H1 (cell line): ENCODE measurements at regions not wholly inside any gene's neighbourhood (a gene's known extent, or its start where the extent isn't known, plus 50 kb on each side); places are given as distances from the start of the nearest gene placed in this dataset.

Source experiments
- CTCF ChIA-PET: fragments of 300-600 bp; sonication (Branson Sonifier 250); formaldehyde crosslinking; loops from one replicate; lab custom pipeline; 2021; ENCODE audit not compliant: partially characterized antibody; lab: Charles Lee
- POLR2A ChIA-PET: fragments of 300-600 bp; sonication (Branson Sonifier 250); formaldehyde crosslinking; loops from one replicate; lab custom pipeline; 2021; ENCODE audit warnings: inconsistent platforms; ENCODE audit not compliant: partially characterized antibody; lab: Charles Lee
- DNase-seq, 2 experiments: peaks; one replicate each; pipeline versions ENCODE4 v3.0.0 to v3.0.0-alpha.2; 2010 to 2022; ENCODE audit warnings: low spot score in 2 of 2, low read depth in 1 of 2, mixed read lengths in 1 of 2
- FAIRE-seq: peaks from 2 replicates; lab custom pipeline; 2011; peaks lifted over from hg19 to GRCh38; lab: Jason Lieb, UNC
- H2AFZ ChIP-seq: 2 replicates; pipeline ENCODE4 v1.8.1; 2012; ENCODE audit warnings: low read length, inconsistent platforms
- H2AK5ac ChIP-seq: 2 replicates; pipeline ENCODE4 v1.6.1; 2013; ENCODE audit warnings: low read depth, low read length
- H2BK120ac ChIP-seq: replicated peaks from 2 replicates; pipeline ENCODE3; 2013; ENCODE audit warnings: low read depth, low read length, inconsistent platforms
- H2BK12ac ChIP-seq: 2 replicates; pipeline ENCODE4 v1.6.1; 2013; ENCODE audit warnings: low read depth, low read length
- H2BK15ac ChIP-seq: 2 replicates; pipeline ENCODE4 v1.6.1; 2013; ENCODE audit warnings: low read length
- H2BK20ac ChIP-seq: 2 replicates; pipeline ENCODE4 v1.6.1; 2013; ENCODE audit warnings: low read length
- H2BK5ac ChIP-seq: 2 replicates; pipeline ENCODE4 v1.6.1; 2013; ENCODE audit warnings: low read depth, low read length
- H3K14ac ChIP-seq: 2 replicates; pipeline ENCODE4 v1.6.1; 2013; ENCODE audit warnings: inconsistent platforms; ENCODE audit not compliant: insufficient read length
- H3K18ac ChIP-seq: 2 replicates; pipeline ENCODE4 v1.6.1; 2013; ENCODE audit warnings: low read length; ENCODE audit errors: extremely low read depth
- H3K23ac ChIP-seq: 2 replicates; pipeline ENCODE4 v1.6.1; 2013; ENCODE audit warnings: inconsistent platforms; ENCODE audit not compliant: insufficient read length
- H3K23me2 ChIP-seq: 2 replicates; pipeline ENCODE4 v1.6.1; 2013; ENCODE audit warnings: low read depth, low read length
- H3K27ac ChIP-seq: 2 replicates; pipeline ENCODE4 v1.6.1; 2011; ENCODE audit warnings: low read depth, low read length, inconsistent platforms
- H3K27me3 ChIP-seq, 4 experiments: replicated peaks in 1 of 4; 1 replicate in 1 of 4; 2 replicates in 3 of 4; pipeline versions ENCODE4 v1.6.1 to v1.8.1; 2011 to 2013; ENCODE audit warnings: low read length in 3 of 4, mild to moderate bottlenecking in 3 of 4, inconsistent platforms in 2 of 4, mixed read lengths in 2 of 4, moderate library complexity in 1 of 4; ENCODE audit not compliant: control insufficient read depth in 3 of 4, insufficient read depth in 3 of 4; ENCODE audit errors: extremely low read depth in 1 of 4
- H3K36me3 ChIP-seq, 4 experiments: 2 replicates each; pipeline versions ENCODE4 v1.6.1 to v1.8.1; 2011 to 2013; ENCODE audit warnings: mild to moderate bottlenecking in 4 of 4, low read length in 3 of 4, moderate library complexity in 2 of 4, control low read depth in 1 of 4, inconsistent platforms in 1 of 4; ENCODE audit not compliant: insufficient read depth in 4 of 4, control insufficient read depth in 2 of 4
- H3K4ac ChIP-seq: replicated peaks from 2 replicates; pipeline ENCODE3; 2013; ENCODE audit warnings: low read length, low read depth, mixed read lengths, inconsistent platforms; ENCODE audit not compliant: insufficient read length
- H3K4me1 ChIP-seq, 4 experiments: replicated peaks in 1 of 4; 1 replicate in 1 of 4; 2 replicates in 3 of 4; pipeline versions ENCODE4 v1.6.1 to v1.8.1; 2011 to 2013; ENCODE audit warnings: low read length in 3 of 4, inconsistent platforms in 2 of 4, mixed read lengths in 1 of 4; ENCODE audit not compliant: insufficient read depth in 4 of 4, control insufficient read depth in 3 of 4
- H3K4me2 ChIP-seq, 2 experiments: 2 replicates each; pipeline versions ENCODE4 v1.6.1 to v1.8.1; 2011 to 2013; ENCODE audit warnings: low read depth in 2 of 2, low read length in 2 of 2, control low read depth in 1 of 2, inconsistent platforms in 1 of 2, mild to moderate bottlenecking in 1 of 2; ENCODE audit not compliant: insufficient read depth in 1 of 2
- H3K4me3 ChIP-seq, 4 experiments: fragments of 200-600, 300-600 bp in 1 of 4; sonication (generic), shearing (Covaris generic), sonication (Bioruptor Twin) in 1 of 4; 2 replicates each; pipeline versions ENCODE4 v1.5.1 to v1.8.1; 2011 to 2016; ENCODE audit warnings: low read length in 4 of 4, low read depth in 3 of 4, control low read depth in 2 of 4, inconsistent platforms in 2 of 4, mild to moderate bottlenecking in 2 of 4, mixed read lengths in 1 of 4, moderate library complexity in 1 of 4; ENCODE audit not compliant: insufficient read depth in 2 of 4; ENCODE audit errors: extremely low read depth in 1 of 4
- H3K56ac ChIP-seq: replicated peaks from 2 replicates; pipeline ENCODE3; 2013; ENCODE audit warnings: low read depth, mild to moderate bottlenecking, mixed read lengths, low read length, inconsistent platforms; ENCODE audit not compliant: insufficient read length
- H3K79me1 ChIP-seq: 2 replicates; pipeline ENCODE4 v1.6.1; 2013; ENCODE audit warnings: low read depth, low read length, control low read depth
- H3K79me2 ChIP-seq, 2 experiments: 2 replicates each; pipeline versions ENCODE4 v1.6.1 to v1.8.1; 2012 to 2013; ENCODE audit warnings: low read length in 2 of 2, mild to moderate bottlenecking in 2 of 2, inconsistent platforms in 1 of 2; ENCODE audit not compliant: insufficient read depth in 2 of 2, control insufficient read depth in 1 of 2
- H3K9ac ChIP-seq, 4 experiments: replicated peaks in 1 of 4; 1 replicate in 1 of 4; 2 replicates in 3 of 4; pipeline versions ENCODE4 v1.6.1 to v1.8.1; 2011 to 2013; ENCODE audit warnings: low read depth in 3 of 4, low read length in 3 of 4, control low read depth in 2 of 4, mild to moderate bottlenecking in 2 of 4, moderate library complexity in 2 of 4, inconsistent platforms in 1 of 4; ENCODE audit errors: extremely low read depth in 1 of 4
- H3K9me3 ChIP-seq, 2 experiments: 2 replicates each; pipeline versions ENCODE4 v1.6.1 to v1.8.1; 2012 to 2013; ENCODE audit warnings: mild to moderate bottlenecking in 2 of 2, moderate library complexity in 2 of 2, control low read depth in 1 of 2, inconsistent platforms in 1 of 2, low read depth in 1 of 2, low read length in 1 of 2, mixed read lengths in 1 of 2; ENCODE audit not compliant: insufficient read depth in 2 of 2
- H4K20me1 ChIP-seq, 2 experiments: replicated peaks in 1 of 2; 2 replicates each; pipeline versions ENCODE3 to v1.8.1; 2011 to 2013; ENCODE audit warnings: inconsistent platforms in 2 of 2, low read length in 2 of 2, mild to moderate bottlenecking in 1 of 2; ENCODE audit not compliant: insufficient read depth in 2 of 2, control insufficient read depth in 1 of 2
- H4K5ac ChIP-seq: 2 replicates; pipeline ENCODE4 v1.6.1; 2013; ENCODE audit warnings: low read length, low read depth, mixed read lengths, inconsistent platforms; ENCODE audit not compliant: insufficient read length
- H4K8ac ChIP-seq: 2 replicates; pipeline ENCODE4 v1.8.0; 2013; ENCODE audit warnings: mild to moderate bottlenecking, moderate library complexity, low read length, inconsistent platforms; ENCODE audit not compliant: insufficient read depth; ENCODE audit errors: extremely low read depth
- H4K91ac ChIP-seq: replicated peaks from 2 replicates; pipeline ENCODE3; 2013; ENCODE audit warnings: low read length, mixed read lengths, inconsistent platforms; ENCODE audit not compliant: insufficient read length
- CHD1 ChIP-seq: IDR thresholded peaks from 2 replicates; pipeline ENCODE4 v1.6.1; 2012; ENCODE audit warnings: low read depth, low read length, improper control_type of control experiment
- EP300 ChIP-seq, 2 experiments: IDR thresholded peaks; 1 replicate in 1 of 2; 2 replicates in 1 of 2; pipeline ENCODE4 v1.6.1; 2011 to 2012; ENCODE audit warnings: low read depth in 2 of 2, low read length in 2 of 2, mild to moderate bottlenecking in 2 of 2, borderline replicate concordance in 1 of 2, inconsistent platforms in 1 of 2, moderate library complexity in 1 of 2
- FOSL1 ChIP-seq: IDR thresholded peaks from 2 replicates; pipeline ENCODE4 v1.6.1; 2011; ENCODE audit warnings: mild to moderate bottlenecking, low read depth, low read length, moderate library complexity; ENCODE audit not compliant: insufficient read depth
- GTF2F1 ChIP-seq: IDR thresholded peaks from 2 replicates; pipeline ENCODE4 v1.6.1; 2012; ENCODE audit warnings: low read depth, low read length, improper control_type of control experiment, borderline replicate concordance
- HDAC2 ChIP-seq, 2 experiments: fragments of 300-600 bp in 1 of 2; sonication (generic) in 1 of 2; IDR thresholded peaks; 2 replicates each; pipeline ENCODE4 v1.6.1; 2011 to 2012; ENCODE audit warnings: low read depth in 2 of 2, low read length in 2 of 2, mild to moderate bottlenecking in 2 of 2, moderate library complexity in 2 of 2, borderline replicate concordance in 1 of 2, inconsistent platforms in 1 of 2
- JUN ChIP-seq: IDR thresholded peaks from 2 replicates; pipeline ENCODE4 v1.6.1; 2011; ENCODE audit warnings: low read depth, mild to moderate bottlenecking, improper control_type of control experiment, low read length
- MAFK ChIP-seq: IDR thresholded peaks from 2 replicates; pipeline ENCODE4 v1.6.1; 2012; ENCODE audit warnings: low read depth, mild to moderate bottlenecking, improper control_type of control experiment, low read length
- POU5F1 ChIP-seq: IDR thresholded peaks from 2 replicates; pipeline ENCODE4 v1.6.1; 2011; ENCODE audit warnings: low read depth, mild to moderate bottlenecking, low read length, moderate library complexity
- RAD21 ChIP-seq, 2 experiments: IDR thresholded peaks in 1 of 2; conservative IDR thresholded peaks in 1 of 2; 2 replicates each; pipeline ENCODE4 v1.6.1; 2011; ENCODE audit warnings: low read depth in 2 of 2, low read length in 2 of 2, improper control_type of control experiment in 1 of 2, inconsistent platforms in 1 of 2, mild to moderate bottlenecking in 1 of 2, moderate library complexity in 1 of 2
- SIRT6 ChIP-seq: IDR thresholded peaks from one replicate; pipeline ENCODE4 v1.7.1; 2012; ENCODE audit warnings: low read length, inconsistent platforms
- SP1 ChIP-seq: IDR thresholded peaks from 2 replicates; pipeline ENCODE4 v1.6.1; 2011; ENCODE audit warnings: low read depth, low read length
- SP2 ChIP-seq: IDR thresholded peaks from 2 replicates; pipeline ENCODE4 v1.6.1; 2012; ENCODE audit warnings: mild to moderate bottlenecking, low read length, inconsistent platforms
- TAF7 ChIP-seq: optimal IDR thresholded peaks from 2 replicates; pipeline ENCODE3; 2011; ENCODE audit warnings: low read depth, mild to moderate bottlenecking, inconsistent platforms, low read length, moderate library complexity, borderline replicate concordance
- WGBS, 2 experiments: shearing (Covaris generic) in 1 of 2; methylation state at CpG; one replicate each; pipeline versions ENCODE4 v1.1.6 to v1.1.7; 2013 to 2015; ENCODE audit warnings: low lambda C conversion rate in 2 of 2, mixed read lengths in 2 of 2, inconsistent platforms in 1 of 2, low coverage in 1 of 2, missing lambda C conversion rate in 1 of 2; ENCODE audit not compliant: insufficient replicate concordance in 2 of 2, insufficient coverage in 1 of 2, insufficient read length in 1 of 2; ENCODE audit errors: extremely low coverage in 1 of 2, missing lambda C conversion rate in 1 of 2; 5-methylcytosine and 5-hydroxymethylcytosine counted together
- TF ChIP-seq, protein P1 (sequence below): IDR thresholded peaks from 2 replicates; pipeline ENCODE4 v1.6.1; 2011; ENCODE audit warnings: low read length, improper control_type of control experiment

DNA sequence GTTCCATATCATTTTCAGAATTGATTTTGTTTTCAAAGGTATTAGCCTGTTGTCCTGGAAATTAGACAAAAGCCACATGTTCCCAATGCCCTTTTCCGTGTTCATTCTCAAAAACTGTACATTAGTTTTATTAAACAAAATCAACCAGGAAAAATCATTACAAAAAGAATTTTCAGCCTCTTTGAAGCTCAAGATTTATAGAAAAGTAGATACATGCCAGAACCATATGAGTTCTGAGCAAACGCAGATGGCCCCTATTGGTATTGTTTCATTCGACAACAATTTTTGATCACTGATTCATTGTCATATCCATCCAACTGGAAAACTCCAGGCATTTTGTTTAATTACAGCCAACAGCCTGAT lies 148.5 kb upstream of the GRAMD2B start:
- no peaks in the 10 kb centered on the region for H3K27me3 ChIP-seq
- no peak overlapping the region for H4K91ac ChIP-seq
- H3K23me2 ChIP-seq, result no peaks in the 10 kb centered on the region; the same call in 1 of the 2 replicates
- H3K9ac ChIP-seq, result no peak overlapping the region
- H3K27ac ChIP-seq, result no peak overlapping the region
- H4K8ac ChIP-seq, result no peak overlapping the region
- H2BK20ac ChIP-seq, result no peak overlapping the region
- H2AK5ac ChIP-seq, result no peak overlapping the region
- CTCF ChIA-PET, result interaction anchor here (0.6 to 1.2 kb wide), 2 partner anchors 265 to 440 kb away, joined by 4 to 5 read pairs; no protein-coding TSS in a partner anchor
- TF ChIP-seq JUN (no peak), FOSL1 (no peak), EP300 (IDR thresholded peaks at IDR 0.05; ENCODE audit: borderline replicate concordance in 1 of 2, low read depth in 2 of 2, low read length in 2 of 2) (no peak), MAFK (no peak), SIRT6 (no peak), RAD21 (IDR thresholded peaks at IDR 0.05 in 1 of 2, conservative IDR thresholded peaks at IDR 0.05 in 1 of 2; ENCODE audit: low read depth in 2 of 2, low read length in 2 of 2) (no peak), CHD1 (no peak), SP1 (no peak), HDAC2 (IDR thresholded peaks at IDR 0.05; ENCODE audit: borderline replicate concordance in 1 of 2, low read depth in 2 of 2, low read length in 2 of 2) (no peak), GTF2F1 (no peak), TAF7 (no peak), SP2 (no peak), POU5F1 (no peak)
- TF ChIP-seq, protein P1, sequence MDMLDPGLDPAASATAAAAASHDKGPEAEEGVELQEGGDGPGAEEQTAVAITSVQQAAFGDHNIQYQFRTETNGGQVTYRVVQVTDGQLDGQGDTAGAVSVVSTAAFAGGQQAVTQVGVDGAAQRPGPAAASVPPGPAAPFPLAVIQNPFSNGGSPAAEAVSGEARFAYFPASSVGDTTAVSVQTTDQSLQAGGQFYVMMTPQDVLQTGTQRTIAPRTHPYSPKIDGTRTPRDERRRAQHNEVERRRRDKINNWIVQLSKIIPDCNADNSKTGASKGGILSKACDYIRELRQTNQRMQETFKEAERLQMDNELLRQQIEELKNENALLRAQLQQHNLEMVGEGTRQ, result no peak
- no peak overlapping the region for H2BK5ac ChIP-seq
- H2AFZ ChIP-seq, result no peak overlapping the region
- no peak overlapping the region for H2BK120ac ChIP-seq
- no peak overlapping the region for H3K18ac ChIP-seq
- H3K23ac ChIP-seq, result no peak overlapping the region
- no peak overlapping the region for H3K14ac ChIP-seq
- H3K56ac ChIP-seq, result no peak overlapping the region
- no peak for FAIRE-seq
- H3K4me1 ChIP-seq, result no peaks in the 10 kb centered on the region
- POLR2A ChIA-PET, result no interaction called here
- no peak overlapping the region for H3K4ac ChIP-seq
- no peak for DNase-seq
- H3K4me3 ChIP-seq, result no peak overlapping the region
- no peak overlapping the region for H2BK15ac ChIP-seq
- no peak overlapping the region for H4K5ac ChIP-seq
- H3K4me2 ChIP-seq, result no peak overlapping the region
- H3K36me3 ChIP-seq, result no peaks in the 10 kb centered on the region
- WGBS, 2 experiments, result 94% methylated on average over 3 of the region's 3 CpGs; no CpG with 5 or more reads in 1 of the 2 experiments
- no peak overlapping the region for H2BK12ac ChIP-seq
- no peaks in the 10 kb centered on the region for H4K20me1 ChIP-seq
- no peaks in the 10 kb centered on the region for H3K9me3 ChIP-seq
- H3K79me2 ChIP-seq, result no peaks in the 10 kb centered on the region
- H3K79me1 ChIP-seq, result no peaks in the 10 kb centered on the region
